ENCODE measurements at regions not wholly inside any gene's neighbourhood (a gene's known extent, or its start where the extent isn't known, plus 50 kb on each side); places are given as distances from the start of the nearest gene placed in this dataset.

DNA sequence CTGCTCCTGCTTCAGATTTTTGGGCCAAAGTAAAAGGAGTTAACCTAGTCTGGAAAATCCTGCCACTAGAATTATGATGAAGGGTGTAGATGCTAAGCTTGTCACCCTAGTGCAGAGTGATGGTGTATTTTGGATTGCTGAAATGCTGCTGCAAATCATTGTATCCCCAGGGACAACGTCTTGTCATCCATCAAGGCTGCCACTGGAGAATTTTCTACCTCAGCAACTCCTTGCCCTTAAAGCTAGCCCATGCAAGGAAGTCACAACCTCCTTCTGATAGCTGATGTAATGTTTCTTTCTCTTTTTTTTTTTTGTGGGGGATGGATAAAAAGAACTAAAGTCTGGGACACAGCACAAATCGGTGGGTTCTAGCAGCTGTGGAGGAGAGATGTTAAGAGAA is 139.4 kb upstream of the FRMD6 start:
- DNase-seq (ENCODE audit: low read depth in 2 of 2), result no peak

DNA sequence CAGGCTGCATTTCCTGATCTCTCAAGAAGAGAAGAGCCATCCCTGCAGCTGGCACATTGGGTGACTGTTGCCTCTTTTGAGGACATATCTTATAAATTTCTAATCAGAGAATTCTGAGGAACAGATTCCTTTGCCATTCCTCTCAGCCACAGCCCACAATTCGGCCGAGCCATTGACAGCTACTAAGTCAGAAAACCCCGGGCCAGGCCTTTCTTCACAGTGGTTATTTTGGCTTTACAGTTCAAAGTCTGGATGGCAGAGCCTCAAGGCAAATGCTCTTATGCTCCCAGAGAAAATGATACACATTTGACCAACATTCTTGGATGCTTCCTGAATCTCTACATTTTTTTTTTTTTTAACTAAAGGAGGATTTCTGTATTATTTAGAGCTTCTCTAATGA is 138.4 kb upstream of the FRMD6 start:
- DNase-seq (ENCODE audit: low read depth in 2 of 2), result no peak

DNA sequence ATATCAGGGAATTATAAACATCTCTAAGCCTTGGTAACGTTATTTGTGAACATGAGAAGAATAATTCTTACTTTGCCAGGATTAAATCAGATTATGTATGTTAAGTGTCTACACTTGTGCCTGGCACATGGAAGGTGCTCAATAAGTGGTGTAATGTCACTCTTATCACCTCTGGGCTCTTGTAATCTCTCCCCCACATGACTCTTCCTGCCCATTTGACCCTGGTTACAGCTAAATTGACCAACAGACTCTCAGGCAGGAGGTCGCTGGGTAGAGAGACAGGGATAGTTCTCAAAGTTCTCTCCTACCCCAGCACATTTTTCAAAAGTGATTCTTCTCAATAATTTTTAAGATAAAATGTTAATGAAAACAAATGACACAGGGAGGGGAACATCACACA is 137.8 kb upstream of the FRMD6 start:
- DNase-seq (ENCODE audit: low read depth in 2 of 2), result no peak

- DNase-seq (ENCODE audit: low read depth in 2 of 2), result no peak
These were observed 136.1 kb upstream of the FRMD6 start for GRCh38 chr14:51515611-51516010.

- no peak for DNase-seq (ENCODE audit: low read depth in 2 of 2)
These were observed 134.9 kb upstream of the FRMD6 start for GRCh38 chr14:51516706-51517395.

- DNase-seq (ENCODE audit: low read depth in 2 of 2), result no peak
These were observed 133.4 kb upstream of the FRMD6 start for GRCh38 chr14:51518280-51518679.

- no peak for DNase-seq (ENCODE audit: low read depth in 2 of 2)
These were observed 133.0 kb upstream of the FRMD6 start for GRCh38 chr14:51518711-51519110.

DNA sequence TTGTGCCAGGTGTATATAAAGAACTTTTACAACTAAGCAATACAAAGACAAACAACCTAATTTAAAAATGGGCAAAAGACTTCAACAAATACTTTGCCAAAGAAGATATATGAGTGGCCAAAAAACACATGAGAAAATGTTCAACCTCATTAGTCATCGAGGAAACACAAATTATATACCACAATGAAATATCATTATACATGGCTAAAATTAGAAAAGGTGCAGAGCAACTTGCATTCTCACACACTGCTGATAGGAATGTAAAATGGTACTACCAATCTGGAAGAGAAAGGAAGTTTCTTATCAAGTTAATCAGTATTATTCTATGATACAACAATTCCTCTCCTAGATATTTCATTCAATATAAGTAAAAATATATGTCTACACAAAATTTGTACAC is 131.6 kb upstream of the FRMD6 start:
- no peak for DNase-seq (ENCODE audit: low read depth in 2 of 2)

DNA sequence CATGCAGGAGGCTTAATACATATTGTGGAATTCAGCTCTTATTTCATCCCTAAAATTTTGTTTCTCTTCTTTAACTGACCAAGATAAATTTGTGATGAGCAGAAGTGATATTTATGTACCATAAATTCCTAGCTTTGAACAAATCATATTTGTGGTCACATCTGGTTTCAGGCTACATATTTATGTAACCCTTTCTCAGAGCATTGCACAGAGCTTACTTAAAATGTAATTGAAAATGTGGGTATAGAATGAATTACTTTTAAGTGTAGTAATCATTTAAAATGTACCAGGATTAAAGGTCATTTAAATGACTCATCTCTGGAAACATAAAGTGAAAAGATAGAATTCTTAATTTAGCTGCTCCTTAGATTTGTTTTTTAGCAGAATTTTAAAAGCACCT is 129.9 kb upstream of the FRMD6 start:
- DNase-seq (ENCODE audit: low read depth in 2 of 2), result no peak

DNA sequence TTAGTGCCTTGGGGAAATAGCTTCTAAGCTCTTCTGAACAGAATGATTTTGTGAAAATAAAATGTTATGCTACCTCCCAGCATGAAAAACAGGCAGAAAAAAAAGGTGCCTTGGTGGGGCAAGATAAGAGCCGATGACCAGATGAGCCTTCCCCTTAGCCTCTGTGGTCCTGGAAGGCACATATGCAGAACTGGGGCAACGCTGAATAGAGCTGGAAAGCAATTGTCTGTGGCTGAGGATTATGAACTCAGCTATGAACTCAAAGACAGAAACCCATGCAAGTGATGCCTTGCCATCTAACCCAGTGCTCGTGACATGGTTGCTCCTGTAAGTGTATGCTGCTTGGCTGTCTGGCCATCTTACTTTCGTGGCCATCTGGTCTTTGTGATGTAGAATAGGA is 128.5 kb upstream of the FRMD6 start:
- DNase-seq (ENCODE audit: low read depth in 2 of 2), result no peak

- no peak for DNase-seq (ENCODE audit: low read depth in 2 of 2)
These were observed 126.0 kb upstream of the FRMD6 start for GRCh38 chr14:51525739-51526138.

- no peak for DNase-seq (ENCODE audit: low read depth in 2 of 2)
These were observed 124.6 kb upstream of the FRMD6 start for GRCh38 chr14:51527073-51527472.

- DNase-seq (ENCODE audit: low read depth in 2 of 2), result no peak
These were observed 122.0 kb upstream of the FRMD6 start for GRCh38 chr14:51529736-51530135.

- no peak for DNase-seq (ENCODE audit: low read depth in 2 of 2)
These were observed 118.5 kb upstream of the FRMD6 start for GRCh38 chr14:51533160-51533559.

- DNase-seq (ENCODE audit: low read depth in 2 of 2), result no peak
These were observed 117.7 kb upstream of the FRMD6 start for GRCh38 chr14:51533872-51534553.

- no peak for DNase-seq (ENCODE audit: low read depth in 2 of 2)
These were observed 117.1 kb upstream of the FRMD6 start for GRCh38 chr14:51534610-51535011.

DNA sequence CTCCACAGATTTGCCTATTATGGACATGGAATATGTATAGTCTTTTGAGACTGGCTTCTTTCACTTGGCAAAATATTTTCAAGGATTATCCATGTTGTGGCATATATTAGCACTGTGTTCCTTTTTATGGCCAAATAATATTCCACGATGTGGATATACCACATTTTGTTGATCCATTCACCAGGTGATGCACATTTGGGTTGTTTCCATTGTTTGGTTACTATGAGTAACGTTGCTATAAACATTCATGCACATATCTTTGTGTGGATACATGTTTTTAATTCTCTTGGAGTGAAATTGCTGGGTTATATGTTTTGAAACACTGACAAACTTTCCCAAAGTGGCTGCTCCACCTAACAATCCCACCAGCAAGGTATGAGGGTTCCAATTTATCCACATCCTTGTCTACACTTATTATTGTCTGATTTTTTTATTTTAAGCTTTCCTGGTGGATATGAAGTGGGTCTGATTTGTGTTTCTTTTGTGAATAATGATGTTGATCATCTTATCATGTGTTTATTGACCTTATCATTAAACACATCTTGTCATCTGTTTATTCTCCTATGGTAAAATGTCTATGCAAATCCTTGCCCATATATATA is 116.2 kb upstream of the FRMD6 start:
- no peak for DNase-seq (ENCODE audit: low read depth in 2 of 2)

GRCh38 chr14:51538973-51539372 is 112.7 kb upstream of the FRMD6 start:
- DNase-seq (ENCODE audit: low read depth in 2 of 2), result no peak

GRCh38 chr14:51539571-51540037 is 112.1 kb upstream of the FRMD6 start:
- no peak for DNase-seq (ENCODE audit: low read depth in 2 of 2)

DNA sequence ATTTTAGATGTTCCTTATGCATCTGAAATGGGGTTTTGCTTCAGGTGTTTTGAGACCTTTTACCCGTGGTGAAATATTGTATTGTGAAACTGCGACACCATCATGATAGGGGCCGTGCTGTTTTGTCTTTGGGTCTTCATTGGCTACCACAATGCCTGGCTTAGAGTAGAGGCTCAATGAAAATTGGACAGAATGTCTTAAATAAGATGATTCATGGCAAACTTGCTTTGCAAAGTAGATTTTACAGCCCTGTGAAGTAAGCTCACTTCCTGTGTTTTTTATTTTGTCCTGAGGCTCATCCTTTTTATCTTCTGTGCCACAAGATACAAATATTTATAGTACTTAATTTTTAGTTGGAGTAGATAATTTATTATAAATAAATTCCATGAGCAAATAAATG is 111.3 kb upstream of the FRMD6 start:
- DNase-seq (ENCODE audit: low read depth in 2 of 2), result no peak

- no peak for DNase-seq (ENCODE audit: low read depth in 2 of 2)
These were observed 107.2 kb upstream of the FRMD6 start for GRCh38 chr14:51544471-51544870.

GRCh38 chr14:51544901-51545300 is 106.8 kb upstream of the FRMD6 start:
- DNase-seq (ENCODE audit: low read depth in 2 of 2), result no peak

- DNase-seq (ENCODE audit: low read depth in 2 of 2), result no peak
These were observed 106.3 kb upstream of the FRMD6 start for GRCh38 chr14:51545396-51545795.

Measured in stimulated activated CD4-positive, alpha-beta T cell treated with anti-CD3 and anti-CD28 coated beads, Interleukin-1b, Interleukin-23, amount 100 ng/mL, for 4 hours (primary cell).